HL-60 (cell line): ENCODE measurements at regions not wholly inside any gene's neighbourhood (a gene's known extent, or its start where the extent isn't known, plus 50 kb on each side); places are given as distances from the start of the nearest gene placed in this dataset.

ENCODE experiments used
- DNase-seq, 2 experiments: peaks; one replicate each; pipeline ENCODE4 v3.0.0-alpha.2; 2010 to 2020; ENCODE audit warnings: low read depth in 1 of 2, low spot score in 1 of 2
- H3K27ac ChIP-seq: fragments of 250-450 bp; sonication (Bioruptor Pico); replicated peaks from 2 replicates; pipeline ENCODE4 v1.5.1; 2020; ENCODE audit warnings: mild to moderate bottlenecking, moderate library complexity
- H3K27me3 ChIP-seq: fragments of 250-450 bp; sonication (Bioruptor Pico); 2 replicates; pipeline ENCODE4 v1.5.1; 2021; ENCODE audit warnings: mild to moderate bottlenecking, moderate library complexity; ENCODE audit not compliant: insufficient read depth, poor library complexity, severe bottlenecking
- H3K4me3 ChIP-seq: replicated peaks from 2 replicates; pipeline ENCODE4 v1.5.1; 2011; ENCODE audit warnings: mild to moderate bottlenecking, control low read depth, low read length; ENCODE audit not compliant: insufficient read depth
- GABPA ChIP-seq: IDR thresholded peaks from 2 replicates; pipeline ENCODE4 v1.6.1; 2012; ENCODE audit warnings: low read depth
- POLR2AphosphoS5 ChIP-seq: IDR thresholded peaks from 2 replicates; pipeline ENCODE4 v1.6.1; 2012; ENCODE audit warnings: low read depth
- SPI1 ChIP-seq: IDR thresholded peaks from 2 replicates; pipeline ENCODE4 v1.6.1; 2012; ENCODE audit warnings: low read depth, mild to moderate bottlenecking, borderline replicate concordance
- TF ChIP-seq, protein P1 (sequence below): IDR thresholded peaks from 2 replicates; pipeline ENCODE4 v1.6.1; 2012; ENCODE audit warnings: low read depth; ENCODE audit not compliant: insufficient replicate concordance
- TF ChIP-seq, protein P2 (sequence below): IDR thresholded peaks from one replicate; pipeline ENCODE4 v1.5.1; 2011; ENCODE audit warnings: low read length, control low read depth, inconsistent platforms; ENCODE audit not compliant: insufficient read depth

DNA sequence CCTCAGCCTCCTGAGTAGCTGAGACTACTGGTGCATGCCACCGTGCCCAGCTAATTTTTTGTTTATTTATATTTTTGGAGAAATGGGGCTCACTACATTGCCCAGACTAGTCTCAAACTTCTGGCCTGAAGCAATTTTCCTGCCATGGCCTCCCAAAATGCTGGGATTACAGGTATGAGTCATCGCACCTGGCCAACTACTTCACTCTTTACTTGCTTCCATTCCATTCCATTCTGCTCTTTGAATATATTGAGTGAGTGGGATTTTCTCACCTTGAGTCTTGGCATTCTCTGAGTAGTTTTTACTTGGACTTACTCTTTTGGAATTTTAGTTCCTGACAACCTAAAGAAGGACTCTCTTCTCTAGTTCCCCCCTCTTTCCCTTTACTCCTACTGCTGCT, 93.8 kb upstream of the UNC13C start:
- no peak overlapping the region for H3K4me3 ChIP-seq
- no peak for DNase-seq
- H3K27me3 ChIP-seq: no peaks in the 10 kb centered on the region
- TF ChIP-seq, protein P1, sequence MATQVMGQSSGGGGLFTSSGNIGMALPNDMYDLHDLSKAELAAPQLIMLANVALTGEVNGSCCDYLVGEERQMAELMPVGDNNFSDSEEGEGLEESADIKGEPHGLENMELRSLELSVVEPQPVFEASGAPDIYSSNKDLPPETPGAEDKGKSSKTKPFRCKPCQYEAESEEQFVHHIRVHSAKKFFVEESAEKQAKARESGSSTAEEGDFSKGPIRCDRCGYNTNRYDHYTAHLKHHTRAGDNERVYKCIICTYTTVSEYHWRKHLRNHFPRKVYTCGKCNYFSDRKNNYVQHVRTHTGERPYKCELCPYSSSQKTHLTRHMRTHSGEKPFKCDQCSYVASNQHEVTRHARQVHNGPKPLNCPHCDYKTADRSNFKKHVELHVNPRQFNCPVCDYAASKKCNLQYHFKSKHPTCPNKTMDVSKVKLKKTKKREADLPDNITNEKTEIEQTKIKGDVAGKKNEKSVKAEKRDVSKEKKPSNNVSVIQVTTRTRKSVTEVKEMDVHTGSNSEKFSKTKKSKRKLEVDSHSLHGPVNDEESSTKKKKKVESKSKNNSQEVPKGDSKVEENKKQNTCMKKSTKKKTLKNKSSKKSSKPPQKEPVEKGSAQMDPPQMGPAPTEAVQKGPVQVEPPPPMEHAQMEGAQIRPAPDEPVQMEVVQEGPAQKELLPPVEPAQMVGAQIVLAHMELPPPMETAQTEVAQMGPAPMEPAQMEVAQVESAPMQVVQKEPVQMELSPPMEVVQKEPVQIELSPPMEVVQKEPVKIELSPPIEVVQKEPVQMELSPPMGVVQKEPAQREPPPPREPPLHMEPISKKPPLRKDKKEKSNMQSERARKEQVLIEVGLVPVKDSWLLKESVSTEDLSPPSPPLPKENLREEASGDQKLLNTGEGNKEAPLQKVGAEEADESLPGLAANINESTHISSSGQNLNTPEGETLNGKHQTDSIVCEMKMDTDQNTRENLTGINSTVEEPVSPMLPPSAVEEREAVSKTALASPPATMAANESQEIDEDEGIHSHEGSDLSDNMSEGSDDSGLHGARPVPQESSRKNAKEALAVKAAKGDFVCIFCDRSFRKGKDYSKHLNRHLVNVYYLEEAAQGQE: no peak
- no peak for TF ChIP-seq SPI1
- no peak for TF ChIP-seq GABPA
- no peak for TF ChIP-seq POLR2AphosphoS5
- TF ChIP-seq, protein P2, sequence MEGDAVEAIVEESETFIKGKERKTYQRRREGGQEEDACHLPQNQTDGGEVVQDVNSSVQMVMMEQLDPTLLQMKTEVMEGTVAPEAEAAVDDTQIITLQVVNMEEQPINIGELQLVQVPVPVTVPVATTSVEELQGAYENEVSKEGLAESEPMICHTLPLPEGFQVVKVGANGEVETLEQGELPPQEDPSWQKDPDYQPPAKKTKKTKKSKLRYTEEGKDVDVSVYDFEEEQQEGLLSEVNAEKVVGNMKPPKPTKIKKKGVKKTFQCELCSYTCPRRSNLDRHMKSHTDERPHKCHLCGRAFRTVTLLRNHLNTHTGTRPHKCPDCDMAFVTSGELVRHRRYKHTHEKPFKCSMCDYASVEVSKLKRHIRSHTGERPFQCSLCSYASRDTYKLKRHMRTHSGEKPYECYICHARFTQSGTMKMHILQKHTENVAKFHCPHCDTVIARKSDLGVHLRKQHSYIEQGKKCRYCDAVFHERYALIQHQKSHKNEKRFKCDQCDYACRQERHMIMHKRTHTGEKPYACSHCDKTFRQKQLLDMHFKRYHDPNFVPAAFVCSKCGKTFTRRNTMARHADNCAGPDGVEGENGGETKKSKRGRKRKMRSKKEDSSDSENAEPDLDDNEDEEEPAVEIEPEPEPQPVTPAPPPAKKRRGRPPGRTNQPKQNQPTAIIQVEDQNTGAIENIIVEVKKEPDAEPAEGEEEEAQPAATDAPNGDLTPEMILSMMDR: no peak
- no peak overlapping the region for H3K27ac ChIP-seq

DNA sequence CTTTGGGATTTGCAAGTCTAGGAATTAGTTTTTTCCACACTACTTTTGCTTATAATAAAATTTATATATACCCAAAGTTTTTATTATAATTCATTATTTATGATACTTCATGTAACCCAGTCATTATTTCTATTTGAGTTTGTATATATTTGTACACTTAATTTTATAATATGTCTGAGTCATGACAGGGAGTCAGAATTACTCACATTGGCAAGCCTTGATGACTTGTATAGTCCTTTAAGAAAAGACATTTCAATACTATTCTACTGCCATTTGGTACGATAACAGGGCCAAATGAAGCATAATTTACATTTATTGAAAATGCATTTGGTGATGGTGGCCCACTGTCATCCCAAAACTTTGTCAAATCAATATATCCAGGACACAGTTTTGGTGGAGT, 95.9 kb upstream of the UNC13C start:
- DNase-seq: no peak
- Histone ChIP-seq H3K27ac (no peak overlapping the region), H3K4me3 (no peak overlapping the region), H3K27me3 (no peaks in the 10 kb centered on the region)
- TF ChIP-seq, protein P2: no peak
- TF ChIP-seq, protein P1: no peak
- TF ChIP-seq SPI1 (no peak), GABPA (no peak), POLR2AphosphoS5 (no peak)

DNA sequence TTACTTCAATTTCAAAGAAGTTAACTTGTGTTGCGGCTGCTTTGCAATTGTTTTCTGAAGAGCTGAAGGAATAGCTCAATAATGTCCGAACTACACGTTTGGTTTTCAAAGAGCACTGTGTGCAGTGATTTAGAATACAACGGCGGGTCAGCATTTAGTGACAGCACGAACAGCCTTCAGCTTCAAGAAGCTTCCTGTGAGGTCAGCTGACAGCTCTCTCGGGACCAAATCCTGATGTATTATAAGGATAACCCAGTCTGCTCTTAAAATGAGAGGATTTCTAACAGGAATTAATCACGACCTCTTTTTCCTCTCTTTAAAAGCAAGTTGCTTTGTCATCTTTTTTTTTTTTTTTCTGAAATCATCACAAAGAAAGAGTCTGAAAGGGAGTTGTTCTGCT, 97.9 kb upstream of the UNC13C start:
- Histone ChIP-seq H3K27me3 (no peaks in the 10 kb centered on the region), H3K4me3 (no peak overlapping the region), H3K27ac (no peak overlapping the region)
- TF ChIP-seq POLR2AphosphoS5: no peak
- TF ChIP-seq, protein P2: no peak
- no peak for DNase-seq

DNA sequence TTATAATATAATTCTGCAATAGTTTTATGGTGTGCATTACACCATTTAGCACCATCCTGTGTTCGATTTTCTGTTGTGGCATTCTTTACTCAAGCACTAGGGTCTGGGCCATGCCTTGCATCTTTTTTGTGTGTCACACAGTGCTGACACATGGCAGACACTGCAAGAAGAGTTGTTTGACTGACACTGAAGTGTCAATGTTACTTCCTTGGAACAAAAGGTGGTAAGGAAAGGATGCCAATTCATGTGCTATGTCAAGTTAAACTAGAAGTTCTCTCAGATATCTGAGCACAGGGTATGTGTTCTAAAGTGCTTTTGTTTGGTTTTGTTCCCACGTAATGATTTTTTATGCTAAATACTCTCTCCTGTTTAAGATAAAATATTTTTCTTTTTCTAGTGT, 102.5 kb upstream of the UNC13C start:
- H3K27ac ChIP-seq: no peak overlapping the region
- TF ChIP-seq POLR2AphosphoS5 (no peak), SPI1 (no peak), GABPA (no peak)
- TF ChIP-seq, protein P1: no peak
- TF ChIP-seq, protein P2: no peak
- DNase-seq: no peak
- H3K27me3 ChIP-seq: no peaks in the 10 kb centered on the region
- no peak overlapping the region for H3K4me3 ChIP-seq
